22Rv1 (cell line): ENCODE measurements at regions not wholly inside any gene's neighbourhood (a gene's known extent, or its start where the extent isn't known, plus 50 kb on each side); places are given as distances from the start of the nearest gene placed in this dataset.

Experiments used
- H3K27ac ChIP-seq: fragments of 450-650 bp; 2 replicates; pipeline ENCODE4 v1.5.1; 2017
- CTCF ChIP-seq: fragments of 450-650 bp; IDR thresholded peaks from 2 replicates; pipeline ENCODE4 v1.5.1; 2017; ENCODE audit warnings: mild to moderate bottlenecking
- ZFX ChIP-seq: fragments of 450-650 bp; IDR thresholded peaks from 2 replicates; pipeline ENCODE4 v1.6.1; 2017; ENCODE audit warnings: antibody characterized with exemption, borderline replicate concordance

GRCh38 chr1:229875086-229875485 lies 192.0 kb upstream of the GALNT2 start:
- TF ChIP-seq ZFX (no peak), CTCF (no peak)
- no peak overlapping the region for H3K27ac ChIP-seq

- TF ChIP-seq CTCF = no peak
- no peak for TF ChIP-seq ZFX
Observed at GRCh38 chr1:229879746-229880145, 187.3 kb upstream of the GALNT2 start.

GRCh38 chr1:229880271-229881170 lies 186.5 kb upstream of the GALNT2 start:
- no peak overlapping the region for H3K27ac ChIP-seq
- TF ChIP-seq ZFX (no peak), CTCF (no peak)

More at GRCh38 chr1:229879746-229880145, 187.3 kb upstream of the GALNT2 start:
- H3K27ac ChIP-seq = no peak overlapping the region

- H3K27ac ChIP-seq = no peak overlapping the region
- TF ChIP-seq ZFX = no peak
- TF ChIP-seq CTCF = no peak
Observed at GRCh38 chr1:229882621-229883020, 184.4 kb upstream of the GALNT2 start.

- no peak overlapping the region for H3K27ac ChIP-seq
Observed at GRCh38 chr1:229883504-229884200, 183.4 kb upstream of the GALNT2 start.

GRCh38 chr1:229884765-229885164 lies 182.3 kb upstream of the GALNT2 start:
- no peak overlapping the region for H3K27ac ChIP-seq
- TF ChIP-seq CTCF (no peak), ZFX (no peak)

More at GRCh38 chr1:229883504-229884200, 183.4 kb upstream of the GALNT2 start:
- TF ChIP-seq CTCF (no peak), ZFX (no peak)
